Body of pancreas (tissue), 4 donors: ENCODE measurements at regions not wholly inside any gene's neighbourhood (a gene's known extent, or its start where the extent isn't known, plus 50 kb on each side); places are given as distances from the start of the nearest gene placed in this dataset.

Experiments
- ATAC-seq: fragments of 150-250 bp; one replicate; pipeline ENCODE4 v1.9.1; 2016
- DNase-seq, 4 donors: peaks; one replicate each; pipeline ENCODE4 v3.0.0-alpha.2; 2019
- H3K27ac ChIP-seq, 4 donors: fragments of 200-600 bp; sonication (generic); 1 replicate in 3 of 4; 2 replicates in 1 of 4; pipeline versions ENCODE4 v1.5.1 to v1.6.1; 2016 to 2019; ENCODE audit warnings: mild to moderate bottlenecking in 1 of 4, mixed read lengths in 1 of 4, moderate library complexity in 1 of 4
- H3K27me3 ChIP-seq, 2 donors: fragments of 200-600 bp; sonication (generic); one replicate each; pipeline ENCODE4 v1.6.0; 2016; ENCODE audit warnings: mild to moderate bottlenecking in 1 of 2
- H3K36me3 ChIP-seq, 2 donors: fragments of 200-600 bp; sonication (generic); replicated peaks in 1 of 2; 2 replicates each; pipeline ENCODE4 v1.5.1; 2016; ENCODE audit warnings: low read depth in 2 of 2; ENCODE audit not compliant: insufficient read depth in 1 of 2
- H3K4me1 ChIP-seq: fragments of 200-600 bp; sonication (generic); one replicate; pipeline ENCODE4 v1.6.0; 2016
- H3K4me3 ChIP-seq, 2 donors: fragments of 200-600 bp; sonication (generic); 1 replicate in 1 of 2; 2 replicates in 1 of 2; pipeline ENCODE4 v1.5.1; 2016 to 2019
- H3K9me3 ChIP-seq, 3 donors: fragments of 200-600 bp; sonication (generic); 1 replicate in 2 of 3; 2 replicates in 1 of 3; pipeline ENCODE4 v1.5.1; 2016
- CTCF ChIP-seq, 7 experiments: fragments of 450-650 bp in 4 of 7; fragments of 200-600 bp in 3 of 7; sonication (generic) in 3 of 7; IDR thresholded peaks; one replicate each; pipeline ENCODE4 v1.5.1; 2016 to 2019; ENCODE audit warnings: antibody characterized with exemption in 7 of 7
- POLR2A ChIP-seq, 3 donors: fragments of 450-650 bp; IDR thresholded peaks; one replicate each; pipeline ENCODE4 v1.6.1; 2016; ENCODE audit warnings: antibody characterized with exemption in 3 of 3, mild to moderate bottlenecking in 2 of 3
- WGBS, 2 donors: methylation state at CpG; one replicate each; pipeline ENCODE4 v1.1.5; 2017; 5-methylcytosine and 5-hydroxymethylcytosine counted together
- intact Hi-C: fragments of 100-400 bp; cut with DNase I; formaldehyde crosslinking; loops from one replicate; pipeline ENCODE4 v1.15.1; 2023

DNA sequence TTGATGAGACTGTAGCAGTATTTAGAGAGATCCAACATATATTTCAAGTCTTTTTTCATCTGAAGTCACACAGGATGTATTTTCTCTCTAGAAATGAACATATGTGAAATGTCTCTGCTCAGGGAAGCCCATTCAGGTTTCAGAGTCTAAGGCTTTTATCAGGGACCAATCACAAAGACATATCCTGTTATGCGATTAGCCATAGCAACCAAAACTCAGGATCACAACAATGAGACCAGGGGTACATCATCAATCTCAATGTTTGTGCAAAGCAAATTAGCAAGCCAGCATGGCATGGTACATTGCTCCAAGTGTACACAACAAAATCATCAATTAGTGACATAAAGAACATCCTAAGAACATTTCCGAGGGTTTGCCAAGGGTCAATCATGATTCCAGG lies 99.2 kb upstream of the AMN1 start:
- WGBS, 2 donors, result 82 to 85% methylated on average over 2 of the region's 2 CpGs
- H3K4me1 ChIP-seq, result no peaks in the 10 kb centered on the region

DNA sequence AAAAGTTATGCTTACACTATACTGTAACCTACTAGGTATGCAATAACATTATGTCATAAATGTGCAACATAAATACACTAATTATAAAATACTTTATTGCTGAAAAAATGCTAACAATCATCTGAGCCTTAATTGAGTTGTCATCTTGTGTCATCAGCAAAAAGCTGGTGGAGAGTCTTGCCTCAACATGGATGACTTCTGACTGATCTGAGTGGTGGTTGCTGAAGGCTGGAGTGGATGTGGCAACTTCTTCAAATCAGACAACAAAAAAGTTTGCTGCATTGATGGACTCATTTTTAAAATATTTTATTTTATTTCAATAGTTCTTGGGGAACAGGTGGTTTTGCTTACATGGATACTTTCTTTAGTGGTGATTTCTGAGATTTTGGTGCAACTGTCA lies 93.9 kb upstream of the AMN1 start:
- no peak for DNase-seq
- no peak for ATAC-seq
- Histone ChIP-seq H3K9me3 (no peaks in the 10 kb centered on the region), H3K4me3 (no peak overlapping the region), H3K27ac (no peak overlapping the region), H3K36me3 (no peaks in the 10 kb centered on the region), H3K4me1 (no peaks in the 10 kb centered on the region), H3K27me3 (no peaks in the 10 kb centered on the region)
- TF ChIP-seq CTCF (IDR thresholded peaks at IDR 0.05) (no peak), POLR2A (IDR thresholded peaks at IDR 0.05) (no peak)
- intact Hi-C loops, result no loop called here

More for the DNA sequence above, 99.2 kb upstream of the AMN1 start:
- Histone ChIP-seq H3K27me3 (no peaks in the 10 kb centered on the region), H3K9me3 (no peaks in the 10 kb centered on the region), H3K4me3 (no peak overlapping the region), H3K36me3 (no peaks in the 10 kb centered on the region), H3K27ac (no peak overlapping the region)
- DNase-seq (no peak), ATAC-seq (no peak)
- TF ChIP-seq CTCF (IDR thresholded peaks at IDR 0.05) (no peak), POLR2A (IDR thresholded peaks at IDR 0.05) (no peak)
- intact Hi-C loops, result no loop called here

DNA sequence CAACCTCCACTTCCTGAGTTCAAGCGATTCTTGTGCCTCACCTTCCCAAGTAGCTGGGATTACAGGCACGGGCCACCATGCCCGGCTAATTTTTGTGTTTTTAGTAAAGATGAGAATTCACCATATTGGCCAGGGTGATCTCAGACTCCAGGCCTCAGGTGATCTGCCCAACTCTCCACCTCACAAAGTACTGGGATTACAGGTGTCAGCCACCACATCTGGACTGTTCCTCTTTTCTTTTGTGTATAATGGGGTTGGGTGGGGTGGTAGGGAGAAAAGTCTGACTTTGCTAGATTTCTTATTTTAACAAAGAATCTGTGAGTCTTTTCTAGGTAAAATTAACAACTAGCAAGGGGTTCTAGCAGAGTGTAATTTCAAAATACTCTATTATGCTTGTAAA lies 92.7 kb upstream of the AMN1 start:
- no peak for ATAC-seq
- WGBS, 2 donors, result 95 to 100% methylated on average over 3 of the region's 3 CpGs
- H3K9me3 ChIP-seq, result no peaks in the 10 kb centered on the region

GRCh38 chr12:31820832-31821231 lies 92.0 kb upstream of the AMN1 start:
- DNase-seq (no peak), ATAC-seq (no peak)
- Histone ChIP-seq H3K9me3 (no peaks in the 10 kb centered on the region), H3K27me3 (no peaks in the 10 kb centered on the region), H3K4me1 (no peaks in the 10 kb centered on the region), H3K27ac (no peak overlapping the region), H3K4me3 (no peak overlapping the region), H3K36me3 (no peaks in the 10 kb centered on the region)
- intact Hi-C loops, result no loop called here
- WGBS, 2 donors, result 84 to 91% methylated on average over 7 of the region's 7 CpGs
- TF ChIP-seq POLR2A (IDR thresholded peaks at IDR 0.05) (no peak), CTCF (IDR thresholded peaks at IDR 0.05) (no peak)

More for the DNA sequence above, 92.7 kb upstream of the AMN1 start:
- Histone ChIP-seq H3K27ac (no peak overlapping the region), H3K4me3 (no peak overlapping the region), H3K36me3 (no peaks in the 10 kb centered on the region), H3K27me3 (no peaks in the 10 kb centered on the region), H3K4me1 (no peaks in the 10 kb centered on the region)
- TF ChIP-seq CTCF (IDR thresholded peaks at IDR 0.05) (no peak), POLR2A (IDR thresholded peaks at IDR 0.05) (no peak)
- DNase-seq, result no peak
- intact Hi-C loops, result no loop called here

DNA sequence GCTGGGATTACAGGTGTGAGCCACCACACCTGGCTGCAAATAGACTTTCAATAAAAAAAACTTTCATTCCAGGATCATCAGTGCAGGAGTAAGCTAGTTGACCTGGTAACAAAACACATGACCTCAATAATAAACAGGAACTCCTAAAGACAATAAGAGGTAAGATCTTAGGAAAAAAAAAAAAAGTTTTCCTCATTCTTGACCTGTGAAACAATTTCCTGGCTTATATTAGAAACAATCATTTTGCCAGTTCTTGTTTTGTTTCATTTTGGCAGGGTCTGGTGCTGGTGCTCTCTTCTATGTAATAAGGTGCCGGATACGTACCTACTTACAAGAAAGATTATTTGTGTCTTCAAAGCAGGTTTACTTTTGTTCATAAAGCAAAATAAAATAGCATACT lies 90.6 kb upstream of the AMN1 start:
- peak; percentile 59 for ATAC-seq
- Histone ChIP-seq H3K4me1 (peaks cover 13% of the 10 kb centered on the region), H3K36me3 (no peaks in the 10 kb centered on the region), H3K27ac (no peak overlapping the region), H3K4me3 (no peak overlapping the region), H3K27me3 (no peaks in the 10 kb centered on the region), H3K9me3 (no peaks in the 10 kb centered on the region)
- DNase-seq, result no peak
- intact Hi-C loops, result no loop called here
- TF ChIP-seq CTCF (IDR thresholded peaks at IDR 0.05), result no peak
- TF ChIP-seq POLR2A (IDR thresholded peaks at IDR 0.05), result no peak
- WGBS, 2 donors, result 85 to 91% methylated on average over 2 of the region's 2 CpGs
